Osteocyte (in vitro differentiated cells): ENCODE measurements at regions not wholly inside any gene's neighbourhood (a gene's known extent, or its start where the extent isn't known, plus 50 kb on each side); places are given as distances from the start of the nearest gene placed in this dataset.

Experiments
- DNase-seq: peaks from one replicate; pipeline ENCODE4 v3.0.0; 2021; ENCODE audit warnings: mixed read lengths; ENCODE audit not compliant: unreplicated experiment; ENCODE audit errors: extremely low spot score
- H3K27ac Mint-ChIP-seq: one replicate; pipeline ENCODE4 v1.8.0; 2021; ENCODE audit warnings: mild to moderate bottlenecking, mixed read lengths; ENCODE audit not compliant: unreplicated experiment
- H3K27me3 Mint-ChIP-seq: one replicate; pipeline ENCODE4 v1.8.0; 2021; ENCODE audit warnings: mixed read lengths; ENCODE audit not compliant: unreplicated experiment
- H3K36me3 Mint-ChIP-seq: one replicate; pipeline ENCODE4 v1.8.0; 2021; ENCODE audit warnings: mixed read lengths; ENCODE audit not compliant: unreplicated experiment
- H3K4me1 Mint-ChIP-seq: one replicate; pipeline ENCODE4 v1.8.0; 2021; ENCODE audit warnings: mixed read lengths; ENCODE audit not compliant: unreplicated experiment
- H3K4me3 Mint-ChIP-seq: one replicate; pipeline ENCODE4 v1.8.0; 2021; ENCODE audit warnings: mild to moderate bottlenecking, moderate library complexity, mixed read lengths; ENCODE audit not compliant: unreplicated experiment
- H3K9me3 Mint-ChIP-seq: one replicate; pipeline ENCODE4 v1.8.0; 2021; ENCODE audit warnings: mixed read lengths; ENCODE audit not compliant: unreplicated experiment
- TF ChIP-seq, protein P1 (sequence below): fragments of 200-600 bp; sonication (generic); IDR thresholded peaks from 2 replicates; pipeline ENCODE4 v1.5.0; 2021; ENCODE audit warnings: antibody characterized with exemption, mild to moderate bottlenecking, moderate library complexity

- Mint-ChIP-seq H3K9me3 (peaks cover 10% of the 10 kb centered on the region), H3K4me1 (no peaks in the 10 kb centered on the region), H3K4me3 (no peak overlapping the region), H3K27ac (no peak overlapping the region), H3K36me3 (no peaks in the 10 kb centered on the region), H3K27me3 (no peaks in the 10 kb centered on the region)
- DNase-seq: no peak
- TF ChIP-seq, protein P1, sequence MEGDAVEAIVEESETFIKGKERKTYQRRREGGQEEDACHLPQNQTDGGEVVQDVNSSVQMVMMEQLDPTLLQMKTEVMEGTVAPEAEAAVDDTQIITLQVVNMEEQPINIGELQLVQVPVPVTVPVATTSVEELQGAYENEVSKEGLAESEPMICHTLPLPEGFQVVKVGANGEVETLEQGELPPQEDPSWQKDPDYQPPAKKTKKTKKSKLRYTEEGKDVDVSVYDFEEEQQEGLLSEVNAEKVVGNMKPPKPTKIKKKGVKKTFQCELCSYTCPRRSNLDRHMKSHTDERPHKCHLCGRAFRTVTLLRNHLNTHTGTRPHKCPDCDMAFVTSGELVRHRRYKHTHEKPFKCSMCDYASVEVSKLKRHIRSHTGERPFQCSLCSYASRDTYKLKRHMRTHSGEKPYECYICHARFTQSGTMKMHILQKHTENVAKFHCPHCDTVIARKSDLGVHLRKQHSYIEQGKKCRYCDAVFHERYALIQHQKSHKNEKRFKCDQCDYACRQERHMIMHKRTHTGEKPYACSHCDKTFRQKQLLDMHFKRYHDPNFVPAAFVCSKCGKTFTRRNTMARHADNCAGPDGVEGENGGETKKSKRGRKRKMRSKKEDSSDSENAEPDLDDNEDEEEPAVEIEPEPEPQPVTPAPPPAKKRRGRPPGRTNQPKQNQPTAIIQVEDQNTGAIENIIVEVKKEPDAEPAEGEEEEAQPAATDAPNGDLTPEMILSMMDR: no peak
Measured at GRCh38 chr5:44891116-44891515, 82.4 kb downstream of the MRPS30 start.

DNA sequence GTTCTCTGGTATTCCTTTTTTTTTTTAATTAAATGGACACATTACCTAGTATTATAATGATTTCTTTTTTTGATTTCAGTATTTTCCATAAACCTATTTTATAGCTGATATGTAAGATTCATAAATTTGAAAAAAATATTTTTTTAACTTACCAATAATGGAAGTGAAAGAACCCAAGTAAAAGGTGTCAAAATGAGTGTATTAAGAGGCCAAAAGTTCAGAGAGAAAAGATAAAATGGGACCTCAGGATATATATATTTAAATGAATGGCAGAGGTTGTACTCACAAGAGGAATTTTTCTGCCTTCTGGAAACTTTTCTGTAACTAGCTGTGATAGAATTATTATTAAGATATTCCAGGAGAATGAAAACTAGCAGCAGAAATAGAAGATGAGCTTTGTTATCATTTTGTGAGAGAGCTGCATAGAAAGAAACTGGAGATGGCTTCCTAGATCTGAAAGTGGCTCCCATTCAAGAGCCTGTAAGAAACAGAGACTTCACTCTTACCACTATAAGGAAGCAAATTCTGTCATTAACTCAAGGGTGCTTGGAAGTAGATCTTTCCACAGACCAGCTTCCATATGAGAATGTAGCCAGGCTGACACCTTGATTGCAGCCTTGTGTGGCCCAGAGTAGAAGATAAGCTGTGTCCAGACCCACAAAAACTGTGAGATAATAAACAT lies 91.7 kb downstream of the MRPS30 start:
- no peaks in the 10 kb centered on the region for H3K4me1 Mint-ChIP-seq
- H3K4me3 Mint-ChIP-seq: no peak overlapping the region
- DNase-seq: no peak
- TF ChIP-seq, protein P1: no peak
- no peaks in the 10 kb centered on the region for H3K27me3 Mint-ChIP-seq
- no peaks in the 10 kb centered on the region for H3K36me3 Mint-ChIP-seq
- H3K9me3 Mint-ChIP-seq: no peaks in the 10 kb centered on the region
- H3K27ac Mint-ChIP-seq: no peak overlapping the region

DNA sequence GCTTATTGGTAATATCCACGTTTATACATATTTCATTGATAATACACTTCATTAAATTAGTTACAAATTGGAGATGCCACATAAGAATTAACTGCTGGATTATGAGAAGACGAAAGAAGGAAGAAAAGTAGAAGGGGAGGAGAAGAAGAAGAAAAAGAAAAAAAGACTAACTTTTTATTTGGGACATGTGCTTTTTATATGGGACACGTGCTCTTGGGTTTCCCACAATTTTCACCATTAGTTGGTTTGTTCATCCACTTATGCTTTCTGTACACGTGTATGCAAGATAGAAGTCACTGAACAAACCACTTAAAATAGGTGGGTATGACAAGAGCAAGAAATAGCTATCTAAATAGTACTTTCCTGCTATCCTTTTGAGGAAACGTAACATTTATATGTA lies 98.6 kb downstream of the MRPS30 start:
- TF ChIP-seq, protein P1: no peak

GRCh38 chr5:44909004-44909403 lies 100.3 kb downstream of the MRPS30 start:
- no peak for DNase-seq
- Mint-ChIP-seq H3K4me1 (no peaks in the 10 kb centered on the region), H3K4me3 (no peak overlapping the region), H3K36me3 (no peaks in the 10 kb centered on the region), H3K27me3 (no peaks in the 10 kb centered on the region), H3K9me3 (peaks cover 4% of the 10 kb centered on the region), H3K27ac (no peak overlapping the region)
- TF ChIP-seq, protein P1: no peak

More for the DNA sequence above, 98.6 kb downstream of the MRPS30 start:
- H3K9me3 Mint-ChIP-seq: peaks cover 4% of the 10 kb centered on the region
- no peaks in the 10 kb centered on the region for H3K27me3 Mint-ChIP-seq
- H3K4me1 Mint-ChIP-seq: no peaks in the 10 kb centered on the region
- H3K27ac Mint-ChIP-seq: no peak overlapping the region
- no peaks in the 10 kb centered on the region for H3K36me3 Mint-ChIP-seq
- no peak for DNase-seq
- no peak overlapping the region for H3K4me3 Mint-ChIP-seq

DNA sequence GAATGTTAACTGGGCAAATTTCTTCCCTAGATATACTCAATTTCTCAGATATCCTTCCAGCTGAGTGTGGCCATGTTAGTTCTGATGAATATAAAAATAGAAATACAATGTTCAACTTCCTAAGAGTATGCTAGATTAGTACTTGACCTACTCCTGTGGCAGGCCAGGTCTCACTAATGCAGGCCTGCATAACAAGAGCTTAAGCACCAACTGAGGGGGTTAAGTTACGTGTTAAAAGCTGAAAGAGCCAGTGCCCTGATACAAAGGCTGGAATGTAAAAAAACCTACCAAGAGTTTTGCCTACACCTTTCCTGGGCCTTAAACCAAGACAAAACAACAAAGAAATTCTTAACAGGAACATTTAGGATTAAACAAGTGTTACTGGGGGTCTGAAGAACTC lies 102.8 kb downstream of the MRPS30 start:
- Mint-ChIP-seq H3K9me3 (peaks cover 4% of the 10 kb centered on the region), H3K27me3 (no peaks in the 10 kb centered on the region), H3K4me1 (no peaks in the 10 kb centered on the region), H3K27ac (no peak overlapping the region), H3K4me3 (no peak overlapping the region), H3K36me3 (no peaks in the 10 kb centered on the region)
- no peak for DNase-seq
- TF ChIP-seq, protein P1: no peak
